Lower leg skin (tissue), 3 donors: ENCODE measurements at regions not wholly inside any gene's neighbourhood (a gene's known extent, or its start where the extent isn't known, plus 50 kb on each side); places are given as distances from the start of the nearest gene placed in this dataset.

Experiments
- CTCF ChIP-seq, 3 donors: fragments of 450-650 bp; IDR thresholded peaks; one replicate each; pipeline ENCODE4 v1.5.1; 2016; ENCODE audit warnings: antibody characterized with exemption in 3 of 3, mild to moderate bottlenecking in 3 of 3, moderate library complexity in 2 of 3
- POLR2A ChIP-seq, 2 donors: fragments of 450-650 bp; IDR thresholded peaks; one replicate each; pipeline ENCODE4 v1.6.1; 2016 to 2017; ENCODE audit warnings: antibody characterized with exemption in 2 of 2, mild to moderate bottlenecking in 1 of 2, moderate library complexity in 1 of 2

DNA sequence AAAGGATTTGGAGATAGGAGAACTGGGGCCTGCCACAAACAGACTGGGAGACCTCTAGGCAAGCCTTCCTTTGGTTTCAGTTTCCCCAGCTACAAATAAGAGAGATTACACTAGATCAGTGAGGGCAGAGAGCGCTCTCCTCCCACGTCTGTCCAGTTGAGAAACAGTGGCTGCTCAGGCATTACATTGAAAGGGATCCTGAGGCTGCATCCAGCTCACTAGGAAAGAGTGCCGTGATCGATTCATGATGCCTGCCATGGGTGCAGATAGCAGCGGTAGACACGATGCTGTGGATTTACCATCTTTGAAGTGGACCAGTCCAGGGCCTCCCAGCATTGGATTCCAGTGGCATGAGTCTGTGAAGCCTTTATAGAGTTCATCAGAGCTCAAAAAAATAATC, 62.6 kb downstream of the EN1 start:
- TF ChIP-seq CTCF (IDR thresholded peaks at IDR 0.05) (no peak), POLR2A (IDR thresholded peaks at IDR 0.05) (no peak)
